WTC11 (cell line): ENCODE measurements at regions not wholly inside any gene's neighbourhood (a gene's known extent, or its start where the extent isn't known, plus 50 kb on each side); places are given as distances from the start of the nearest gene placed in this dataset.
A peak's percentile ranks its signal among the peaks of the same experiment; 100 is the strongest.

Experiments
- ATAC-seq: fragments of 200-7000 bp; cut with Tn5 transposase; 2 replicates; pipeline ENCODE4 v1.10.0; 2021; ENCODE audit warnings: mild to moderate bottlenecking, moderate library complexity
- CTCF ChIA-PET: fragments of 300-600 bp; sonication (Branson Sonifier 250); formaldehyde crosslinking; loops from one replicate; lab custom pipeline; 2021; ENCODE audit warnings: antibody characterized with exemption; lab: Charles Lee
- POLR2A ChIA-PET: fragments of 350-600 bp; sonication (Branson Sonifier 250); formaldehyde crosslinking; loops from one replicate; lab custom pipeline; 2021; ENCODE audit warnings: antibody characterized with exemption; lab: Charles Lee
- DNase-seq: peaks from one replicate; pipeline ENCODE4 v3.0.0; 2021; ENCODE audit warnings: low spot score
- H3K27ac Mint-ChIP-seq: 2 replicates; pipeline ENCODE4 v1.8.0; 2021; ENCODE audit warnings: mixed read lengths
- H3K27me3 Mint-ChIP-seq: 2 replicates; pipeline ENCODE4 v1.8.0; 2021; ENCODE audit warnings: low read depth, mild to moderate bottlenecking, moderate library complexity, mixed read lengths
- H3K36me3 Mint-ChIP-seq: 2 replicates; pipeline ENCODE4 v1.8.0; 2021; ENCODE audit warnings: mixed read lengths
- H3K4me1 Mint-ChIP-seq: 2 replicates; pipeline ENCODE4 v1.8.0; 2022; ENCODE audit warnings: mixed read lengths
- H3K4me3 Mint-ChIP-seq: 2 replicates; pipeline ENCODE4 v1.8.0; 2021; ENCODE audit warnings: mild to moderate bottlenecking, moderate library complexity, mixed read lengths
- H3K9me3 Mint-ChIP-seq: 2 replicates; pipeline ENCODE4 v1.8.0; 2021; ENCODE audit warnings: mixed read lengths
- AR ChIP-seq: fragments of 250-450 bp; sonication (Bioruptor Pico); IDR thresholded peaks from 2 replicates; pipeline ENCODE4 v1.9.0; 2021; ENCODE audit warnings: mild to moderate bottlenecking
- ATF6 ChIP-seq: sonication (generic); formaldehyde crosslinking; IDR thresholded peaks from 2 replicates; pipeline ENCODE4 v1.8.1; 2023; ENCODE audit warnings: mild to moderate bottlenecking, missing genetic modification reagents
- FOXK1 ChIP-seq: sonication (generic); formaldehyde crosslinking; IDR thresholded peaks from 2 replicates; pipeline ENCODE4 v1.8.0; 2022; ENCODE audit warnings: mild to moderate bottlenecking, moderate library complexity, missing genetic modification reagents
- GTF2I ChIP-seq: fragments of 250-450 bp; sonication (Bioruptor Pico); conservative IDR thresholded peaks from 2 replicates; pipeline ENCODE4 v1.4.0; 2021; ENCODE audit warnings: mild to moderate bottlenecking
- HMGA2 ChIP-seq: fragments of 250-450 bp; sonication (Bioruptor Pico); IDR thresholded peaks from 2 replicates; pipeline ENCODE4 v1.4.0; 2021; ENCODE audit warnings: mild to moderate bottlenecking, moderate library complexity
- MXD4 ChIP-seq: fragments of 250-450 bp; sonication (Bioruptor Pico); IDR thresholded peaks from 2 replicates; pipeline ENCODE4 v1.8.0; 2021; ENCODE audit warnings: mild to moderate bottlenecking, moderate library complexity, borderline replicate concordance
- NR2C2 ChIP-seq: sonication (generic); formaldehyde crosslinking; IDR thresholded peaks from 2 replicates; pipeline ENCODE4 v1.8.0; 2022; ENCODE audit warnings: mild to moderate bottlenecking, missing genetic modification reagents
- PRDM15 ChIP-seq: sonication (generic); formaldehyde crosslinking; IDR thresholded peaks from 2 replicates; pipeline ENCODE4 v1.8.0; 2022; ENCODE audit warnings: missing genetic modification reagents
- PREB ChIP-seq: sonication (generic); formaldehyde crosslinking; IDR thresholded peaks from 2 replicates; pipeline ENCODE4 v1.8.1; 2022; ENCODE audit warnings: mild to moderate bottlenecking, missing genetic modification reagents, moderate library complexity, borderline replicate concordance
- SMAD3 ChIP-seq: sonication (generic); formaldehyde crosslinking; IDR thresholded peaks from 2 replicates; pipeline ENCODE4 v1.8.0; 2022; ENCODE audit warnings: missing genetic modification reagents, mild to moderate bottlenecking, borderline replicate concordance
- STAT6 ChIP-seq: sonication (generic); formaldehyde crosslinking; conservative IDR thresholded peaks from 2 replicates; pipeline ENCODE4 v1.8.1; 2023; ENCODE audit warnings: mild to moderate bottlenecking, low read depth, missing genetic modification reagents, moderate library complexity
- USF1 ChIP-seq: sonication (generic); formaldehyde crosslinking; IDR thresholded peaks from 2 replicates; pipeline ENCODE4 v1.8.0; 2022; ENCODE audit warnings: mild to moderate bottlenecking, missing genetic modification reagents
- ZBTB21 ChIP-seq: sonication (generic); formaldehyde crosslinking; IDR thresholded peaks from 2 replicates; pipeline ENCODE4 v1.8.1; 2023; ENCODE audit warnings: mild to moderate bottlenecking, missing genetic modification reagents, borderline replicate concordance
- ZMAT4 ChIP-seq: fragments of 250-450 bp; sonication (Bioruptor Pico); IDR thresholded peaks from 2 replicates; pipeline ENCODE4 v1.9.0; 2021; ENCODE audit warnings: mild to moderate bottlenecking
- ZNF219 ChIP-seq: sonication (generic); formaldehyde crosslinking; IDR thresholded peaks from 2 replicates; pipeline ENCODE4 v1.8.0; 2023; ENCODE audit warnings: missing genetic modification reagents, mild to moderate bottlenecking, borderline replicate concordance
- ZNF232 ChIP-seq: sonication (generic); formaldehyde crosslinking; IDR thresholded peaks from 2 replicates; pipeline ENCODE4 v1.8.0; 2022; ENCODE audit warnings: mild to moderate bottlenecking, missing genetic modification reagents
- ZNF396 ChIP-seq: fragments of 250-450 bp; sonication (Bioruptor Pico); IDR thresholded peaks from 2 replicates; pipeline ENCODE4 v1.8.0; 2021; ENCODE audit warnings: mild to moderate bottlenecking, moderate library complexity, borderline replicate concordance
- ZSCAN18 ChIP-seq: fragments of 250-450 bp; sonication (Bioruptor Pico); IDR thresholded peaks from 2 replicates; pipeline ENCODE4 v2.1.2; 2022; ENCODE audit warnings: mild to moderate bottlenecking, moderate library complexity

- H3K4me3 Mint-ChIP-seq: no peak overlapping the region
- H3K27me3 Mint-ChIP-seq: peaks cover 21% of the 10 kb centered on the region
- CTCF ChIA-PET: interaction anchor here (1.0 to 1.5 kb wide), 2 partner anchors 39 to 208 kb away, joined by 3 read pairs; no protein-coding TSS in a partner anchor
- H3K36me3 Mint-ChIP-seq: no peaks in the 10 kb centered on the region
- H3K9me3 Mint-ChIP-seq: no peaks in the 10 kb centered on the region
- ATAC-seq (peak; percentile 52), DNase-seq (no peak)
- POLR2A ChIA-PET: no interaction called here
- TF ChIP-seq PRDM15 (CRISPR knock-in tag) (no peak), ZNF232 (CRISPR knock-in tag) (no peak)
- H3K4me1 Mint-ChIP-seq: peaks cover 9% of the 10 kb centered on the region
- no peak overlapping the region for H3K27ac Mint-ChIP-seq
These were observed 51.7 kb upstream of the COL13A1 start for GRCh38 chr10:69750011-69750373.

- H3K4me3 Mint-ChIP-seq: no peak overlapping the region
- no peak for TF ChIP-seq ZNF219 (CRISPR knock-in tag)
- no peak for TF ChIP-seq PREB
- no peak for TF ChIP-seq ZBTB21
- TF ChIP-seq MXD4 (CRISPR knock-in tag): no peak
- no peak for TF ChIP-seq ZSCAN18 (CRISPR knock-in tag)
- TF ChIP-seq USF1 (CRISPR knock-in tag): no peak
- TF ChIP-seq NR2C2 (CRISPR knock-in tag): no peak
- TF ChIP-seq ATF6 (CRISPR knock-in tag): no peak
- no peak for TF ChIP-seq STAT6 (CRISPR knock-in tag)
- TF ChIP-seq AR (CRISPR knock-in tag): no peak
- TF ChIP-seq ZNF396 (CRISPR knock-in tag): no peak
- TF ChIP-seq HMGA2 (CRISPR knock-in tag): no peak
- no peak for TF ChIP-seq ZMAT4
- no peak for TF ChIP-seq FOXK1 (CRISPR knock-in tag)
- TF ChIP-seq SMAD3 (CRISPR knock-in tag): no peak
- TF ChIP-seq GTF2I (CRISPR knock-in tag): no peak
- TF ChIP-seq, all 79 proteins: peak for 0
- Mint-ChIP-seq H3K4me1 (peaks cover 9% of the 10 kb centered on the region), H3K27me3 (peaks cover 18% of the 10 kb centered on the region), H3K9me3 (no peaks in the 10 kb centered on the region), H3K36me3 (no peaks in the 10 kb centered on the region), H3K27ac (no peak overlapping the region)
- no peak for DNase-seq
- ChIA-PET CTCF (interaction anchor here (0.9 to 1.6 kb wide), 6 partner anchors 25 to 208 kb away, joined by 3 to 6 read pairs (median 3); no protein-coding TSS in a partner anchor), POLR2A (no interaction called here)
- ATAC-seq: no peak
These were observed 51.0 kb upstream of the COL13A1 start for GRCh38 chr10:69750725-69751124.
